IMR-90 (cell line): ENCODE measurements at regions not wholly inside any gene's neighbourhood (a gene's known extent, or its start where the extent isn't known, plus 50 kb on each side); places are given as distances from the start of the nearest gene placed in this dataset.

Experiments used
- ATAC-seq: fragments of 200-7000 bp; cut with Tn5 transposase; 2 replicates; pipeline ENCODE4 v1.9.1; 2020; ENCODE audit warnings: low read depth, mild to moderate bottlenecking, moderate library complexity
- BruUV-seq: library from RNA; stranded (reverse); fragments of 400-500 nt; replicated peaks from 2 replicates; lab custom pipeline; 2021; lab: Mats Ljungman, UMichigan
- CTCF ChIA-PET: fragments of 300-600 bp; formaldehyde crosslinking; extraction: SDS; loops from one replicate; lab custom pipeline; 2021; ENCODE audit warnings: antibody characterized with exemption; lab: Yijun Ruan, JAX
- POLR2A ChIA-PET: fragments of 300-600 bp; sonication (Branson Sonifier 250); formaldehyde crosslinking; loops from one replicate; lab custom pipeline; 2022; ENCODE audit warnings: antibody characterized with exemption; ENCODE audit not compliant: unreplicated experiment; lab: Charles Lee
- DNase-seq: peaks from one replicate; pipeline ENCODE4 v3.0.0; 2013
- H2AFZ ChIP-seq: replicated peaks from 2 replicates; pipeline ENCODE3; 2013; ENCODE audit warnings: low read length, mild to moderate bottlenecking; ENCODE audit not compliant: poor library complexity
- H2AK5ac ChIP-seq: 2 replicates; pipeline ENCODE4 v1.6.1; 2013; ENCODE audit warnings: low read depth, low read length, inconsistent platforms
- H2AK9ac ChIP-seq: replicated peaks from 2 replicates; pipeline ENCODE3; 2013; ENCODE audit warnings: mild to moderate bottlenecking, low read depth, low read length, moderate library complexity; ENCODE audit not compliant: poor library complexity
- H2BK120ac ChIP-seq: 2 replicates; pipeline ENCODE4 v1.6.1; 2013; ENCODE audit warnings: low read depth, low read length, inconsistent platforms
- H2BK15ac ChIP-seq: 3 replicates; pipeline ENCODE4 v1.6.1; 2013; ENCODE audit warnings: low read depth, low read length, inconsistent platforms
- H2BK20ac ChIP-seq: 2 replicates; pipeline ENCODE4 v1.6.1; 2013; ENCODE audit warnings: low read depth, mild to moderate bottlenecking, inconsistent platforms, low read length, moderate library complexity
- H2BK5ac ChIP-seq: 2 replicates; pipeline ENCODE4 v1.6.1; 2013; ENCODE audit warnings: mild to moderate bottlenecking, low read depth, low read length, inconsistent platforms; ENCODE audit not compliant: poor library complexity, severe bottlenecking
- H3K14ac ChIP-seq: replicated peaks from 2 replicates; pipeline ENCODE4 v1.6.1; 2013; ENCODE audit warnings: low read depth, low read length, inconsistent platforms
- H3K18ac ChIP-seq: 2 replicates; pipeline ENCODE4 v1.6.1; 2013; ENCODE audit warnings: low read depth, low read length, control low read depth
- H3K23ac ChIP-seq: 2 replicates; pipeline ENCODE4 v1.6.1; 2013; ENCODE audit warnings: low read depth, low read length, inconsistent platforms
- H3K27ac ChIP-seq: 2 replicates; pipeline ENCODE4 v1.5.1; 2013; ENCODE audit warnings: mild to moderate bottlenecking, control low read depth, low read length; ENCODE audit not compliant: insufficient read depth
- H3K27me3 ChIP-seq: 2 replicates; pipeline ENCODE4 v1.6.1; 2013; ENCODE audit warnings: low read length; ENCODE audit not compliant: control insufficient read depth, insufficient read depth
- H3K36me3 ChIP-seq: 2 replicates; pipeline ENCODE4 v1.6.1; 2013; ENCODE audit warnings: low read length, mixed read lengths; ENCODE audit not compliant: control insufficient read depth, insufficient read depth
- H3K4ac ChIP-seq: 2 replicates; pipeline ENCODE4 v1.6.1; 2013; ENCODE audit warnings: low read depth, low read length, inconsistent platforms
- H3K4me1 ChIP-seq: 2 replicates; pipeline ENCODE4 v1.6.1; 2013; ENCODE audit warnings: low read length, mixed read lengths; ENCODE audit not compliant: control insufficient read depth, insufficient read depth
- H3K4me2 ChIP-seq: 2 replicates; pipeline ENCODE4 v1.6.1; 2013; ENCODE audit warnings: low read depth, mild to moderate bottlenecking, control low read depth, low read length, moderate library complexity
- H3K4me3 ChIP-seq: 2 replicates; pipeline ENCODE4 v1.5.1; 2013; ENCODE audit warnings: low read depth, mild to moderate bottlenecking, control low read depth, low read length, moderate library complexity; ENCODE audit not compliant: insufficient read depth
- H3K56ac ChIP-seq: 2 replicates; pipeline ENCODE4 v1.6.1; 2013; ENCODE audit warnings: low read length, inconsistent platforms; ENCODE audit not compliant: insufficient read depth; ENCODE audit errors: extremely low read depth
- H3K79me1 ChIP-seq, 2 experiments: 2 replicates each; pipeline ENCODE4 v1.6.1; 2013; ENCODE audit warnings: low read length in 2 of 2, inconsistent platforms in 1 of 2, low read depth in 1 of 2
- H3K9ac ChIP-seq: 2 replicates; pipeline ENCODE4 v1.6.1; 2013; ENCODE audit warnings: low read depth, low read length, control low read depth
- H3K9me1 ChIP-seq: 2 replicates; pipeline ENCODE4 v1.6.1; 2013; ENCODE audit warnings: low read length, inconsistent platforms; ENCODE audit not compliant: insufficient read depth
- H3K9me3 ChIP-seq: 2 replicates; pipeline ENCODE4 v1.6.1; 2013; ENCODE audit warnings: low read length; ENCODE audit not compliant: control insufficient read depth, insufficient read depth
- H4K20me1 ChIP-seq: 2 replicates; pipeline ENCODE4 v1.6.1; 2013; ENCODE audit warnings: low read length, inconsistent platforms; ENCODE audit not compliant: insufficient read depth
- H4K5ac ChIP-seq: 2 replicates; pipeline ENCODE4 v1.6.1; 2013; ENCODE audit warnings: mild to moderate bottlenecking, low read depth, low read length, control low read depth
- H4K8ac ChIP-seq, 2 experiments: 2 replicates each; pipeline ENCODE4 v1.6.1; 2013; ENCODE audit warnings: low read depth in 2 of 2, low read length in 2 of 2, control low read depth in 1 of 2, inconsistent platforms in 1 of 2
- H4K91ac ChIP-seq: 2 replicates; pipeline ENCODE4 v1.6.1; 2013; ENCODE audit warnings: low read depth, low read length, inconsistent platforms; ENCODE audit not compliant: insufficient read depth
- CEBPB ChIP-seq: IDR thresholded peaks from 2 replicates; pipeline ENCODE4 v1.6.1; 2012; ENCODE audit warnings: low read depth, low read length, improper control_type of control experiment
- FOS ChIP-seq: fragments of 150-350 bp; IDR thresholded peaks from 2 replicates; pipeline ENCODE4 v1.6.1; 2016; ENCODE audit warnings: low read depth, low read length
- MAFK ChIP-seq: IDR thresholded peaks from 2 replicates; pipeline ENCODE4 v1.6.1; 2012; ENCODE audit warnings: low read depth, low read length, improper control_type of control experiment
- RAD21 ChIP-seq: IDR thresholded peaks from 2 replicates; pipeline ENCODE4 v1.6.1; 2012; ENCODE audit warnings: low read length, improper control_type of control experiment
- SMC3 ChIP-seq: fragments of 150-350 bp; IDR thresholded peaks from 2 replicates; pipeline ENCODE4 v1.6.1; 2016; ENCODE audit warnings: low read depth, mild to moderate bottlenecking, antibody characterized with exemption, low read length, moderate library complexity
- WGBS, 2 experiments: methylation state at CpG; one replicate each; pipeline versions ENCODE4 v1.1.5 to v1.1.7; 2013; ENCODE audit warnings: missing lambda C conversion rate in 2 of 2; ENCODE audit not compliant: insufficient read length in 1 of 2; ENCODE audit errors: extremely low coverage in 2 of 2; 5-methylcytosine and 5-hydroxymethylcytosine counted together
- dilution Hi-C: fragments of 300-500 bp; cut with HindIII; formaldehyde crosslinking; loops from one replicate; pipeline ENCODE4 v1.14.3; 2018; ENCODE audit warnings: low sequenced_read_pairs; ENCODE audit not compliant: unreplicated experiment
- in situ Hi-C: fragments of 300-500 bp; cut with MboI; formaldehyde crosslinking; loops from 3 replicates; pipeline ENCODE4 v1.14.3; 2019; ENCODE audit warnings: low sequenced_read_pairs, inconsistent platforms, mixed read lengths
- intact Hi-C: fragments of 100-400 bp; cut with micrococcal nuclease; formaldehyde crosslinking; loops from 2 replicates; pipeline ENCODE4 v1.10.0; 2022
- TF ChIP-seq, protein P1 (sequence below): conservative IDR thresholded peaks from 2 replicates; pipeline ENCODE4 v1.5.1; 2012; ENCODE audit warnings: mild to moderate bottlenecking, low read depth, low read length, improper control_type of control experiment

DNA sequence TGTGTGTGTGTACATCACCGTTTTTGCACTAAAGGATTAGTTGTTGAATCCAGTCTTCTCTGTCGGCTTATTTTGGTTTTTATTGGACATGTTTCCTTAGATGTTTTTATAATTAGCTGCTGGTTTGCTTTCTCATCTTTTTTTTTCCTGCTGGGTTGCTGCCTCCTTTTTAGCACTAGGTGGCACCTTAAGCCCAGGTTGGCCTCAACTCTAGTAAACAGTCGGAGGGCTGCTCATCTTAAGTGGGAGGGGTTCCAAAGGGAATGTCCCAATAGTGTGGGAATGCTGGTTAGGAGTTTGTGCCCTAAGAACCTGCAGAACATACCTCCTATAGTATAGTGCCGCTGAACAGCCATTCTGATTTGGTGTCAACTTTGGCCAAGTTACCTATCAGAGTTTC lies 570.1 kb upstream of the CXADR start:
- H3K4me1 ChIP-seq: no peaks in the 10 kb centered on the region
- no peak overlapping the region for H3K4me2 ChIP-seq
- POLR2A ChIA-PET: no interaction called here
- in situ Hi-C loops (no loop called here), intact Hi-C loops (loop anchor here (1.0 to 2.0 kb wide), 2 partner anchors 102 to 328 kb away; no protein-coding TSS in a partner anchor), dilution Hi-C loops (no loop called here)
- CTCF ChIA-PET: no interaction called here
- no peak overlapping the region for H2BK120ac ChIP-seq
- no peak overlapping the region for H3K56ac ChIP-seq
- no peak overlapping the region for H2BK20ac ChIP-seq
- DNase-seq: peak; percentile 17
- H3K18ac ChIP-seq: no peak overlapping the region
- H3K4ac ChIP-seq: no peak overlapping the region
- H2AK9ac ChIP-seq: no peak overlapping the region
- no peak overlapping the region for H4K8ac ChIP-seq
- H4K91ac ChIP-seq: no peak overlapping the region
- no peaks in the 10 kb centered on the region for H3K9me3 ChIP-seq
- peak; percentile 50 for TF ChIP-seq RAD21
- no peak for TF ChIP-seq FOS
- TF ChIP-seq CEBPB: no peak
- TF ChIP-seq MAFK: no peak
- TF ChIP-seq, protein P1, sequence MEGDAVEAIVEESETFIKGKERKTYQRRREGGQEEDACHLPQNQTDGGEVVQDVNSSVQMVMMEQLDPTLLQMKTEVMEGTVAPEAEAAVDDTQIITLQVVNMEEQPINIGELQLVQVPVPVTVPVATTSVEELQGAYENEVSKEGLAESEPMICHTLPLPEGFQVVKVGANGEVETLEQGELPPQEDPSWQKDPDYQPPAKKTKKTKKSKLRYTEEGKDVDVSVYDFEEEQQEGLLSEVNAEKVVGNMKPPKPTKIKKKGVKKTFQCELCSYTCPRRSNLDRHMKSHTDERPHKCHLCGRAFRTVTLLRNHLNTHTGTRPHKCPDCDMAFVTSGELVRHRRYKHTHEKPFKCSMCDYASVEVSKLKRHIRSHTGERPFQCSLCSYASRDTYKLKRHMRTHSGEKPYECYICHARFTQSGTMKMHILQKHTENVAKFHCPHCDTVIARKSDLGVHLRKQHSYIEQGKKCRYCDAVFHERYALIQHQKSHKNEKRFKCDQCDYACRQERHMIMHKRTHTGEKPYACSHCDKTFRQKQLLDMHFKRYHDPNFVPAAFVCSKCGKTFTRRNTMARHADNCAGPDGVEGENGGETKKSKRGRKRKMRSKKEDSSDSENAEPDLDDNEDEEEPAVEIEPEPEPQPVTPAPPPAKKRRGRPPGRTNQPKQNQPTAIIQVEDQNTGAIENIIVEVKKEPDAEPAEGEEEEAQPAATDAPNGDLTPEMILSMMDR: peak; percentile 35
- no peak for TF ChIP-seq SMC3
- no peak overlapping the region for H4K5ac ChIP-seq
- H3K14ac ChIP-seq: no peak overlapping the region
- no TSS peak for BruUV-seq
- H2AK5ac ChIP-seq: no peak overlapping the region
- no peaks in the 10 kb centered on the region for H3K27me3 ChIP-seq
- WGBS, 2 experiments: no CpG with 5 or more reads among the region's 4 CpGs
- no peak overlapping the region for H2AFZ ChIP-seq
- no peaks in the 10 kb centered on the region for H4K20me1 ChIP-seq
- H3K79me1 ChIP-seq: no peaks in the 10 kb centered on the region
- no peak overlapping the region for H3K4me3 ChIP-seq
- H2BK5ac ChIP-seq: no peak overlapping the region
- H3K23ac ChIP-seq: no peak overlapping the region
- H3K9ac ChIP-seq: no peak overlapping the region
- H3K9me1 ChIP-seq: no peaks in the 10 kb centered on the region
- ATAC-seq: 0 out of 2 replicates have a peak, but pooled peaks have one; percentile 27
- no peak overlapping the region for H3K27ac ChIP-seq
- no peaks in the 10 kb centered on the region for H3K36me3 ChIP-seq
- no peak overlapping the region for H2BK15ac ChIP-seq
